ENCODE measurements at regions not wholly inside any gene's neighbourhood (a gene's known extent, or its start where the extent isn't known, plus 50 kb on each side); places are given as distances from the start of the nearest gene placed in this dataset.

- TF ChIP-seq SIN3A (IDR thresholded peaks at IDR 0.05; ENCODE audit: low read depth, low read length) (no peak), NFIC (IDR thresholded peaks at IDR 0.05; ENCODE audit: low read depth, low read length) (no peak), SUZ12 (IDR thresholded peaks at IDR 0.05; ENCODE audit: unreplicated experiment) (no peak), CREM (IDR thresholded peaks at IDR 0.05; ENCODE audit: low read depth) (no peak), ESRRA (IDR thresholded peaks at IDR 0.05; ENCODE audit: low read length) (no peak), LARP7 (IDR thresholded peaks at IDR 0.05) (no peak), PML (IDR thresholded peaks at IDR 0.05; ENCODE audit: low read length) (no peak), PAX5 (IDR thresholded peaks at IDR 0.05; ENCODE audit: borderline replicate concordance, low read depth, low read length) (no peak)
These were observed 512.1 kb upstream of the ITGA1 start (continued) for GRCh38 chr5:52275639-52276038.

- H3K9ac ChIP-seq (ENCODE audit: control insufficient read depth, insufficient read depth, low read length), result no peak overlapping the region
- H3K9me3 ChIP-seq (replicated peaks; ENCODE audit: control insufficient read depth, insufficient read depth, low read length), result no peaks in the 10 kb centered on the region
- H3K27ac ChIP-seq (ENCODE audit: control insufficient read depth, insufficient read depth), result no peak overlapping the region
- CTCF ChIA-PET, result no interaction called here
- intact Hi-C loops (cut with micrococcal nuclease; ENCODE audit: unreplicated experiment) (no loop called here), in situ Hi-C loops (cut with MboI) (no loop called here)
- H3K4me1 ChIP-seq (ENCODE audit: control insufficient read depth, insufficient read depth, low read length), result no peaks in the 10 kb centered on the region
- H3K27me3 ChIP-seq (replicated peaks in 1 of 2; ENCODE audit: control insufficient read depth in 2 of 2, insufficient read depth in 2 of 2, low read length in 1 of 2), result no peaks in the 10 kb centered on the region
- H3K4me2 ChIP-seq (ENCODE audit: control insufficient read depth, insufficient read depth), result no peak overlapping the region
- H4K20me1 ChIP-seq (ENCODE audit: control insufficient read depth, insufficient read depth), result no peaks in the 10 kb centered on the region
- no peak overlapping the region for H3K4me3 ChIP-seq
- H3K36me3 ChIP-seq (ENCODE audit: control insufficient read depth in 2 of 2, insufficient read depth in 2 of 2, low read length in 1 of 2), result no peaks in the 10 kb centered on the region
- RAD21 ChIA-PET (ENCODE audit: unreplicated experiment), result no interaction called here
- H2AFZ ChIP-seq (ENCODE audit: control insufficient read depth, low read depth, low read length), result no peak overlapping the region
- no TSS peak for BruUV-seq (replicated peaks)
- POLR2A ChIA-PET, result no interaction called here
- FAIRE-seq (no peak), ATAC-seq (no peak), DNase-seq (ENCODE audit: low read depth, low spot score) (no peak)
- SMC1A ChIA-PET (ENCODE audit: uncharacterized antibody, unreplicated experiment), result no interaction called here
- 32% methylated on average over 2 of the region's 2 CpGs for WGBS (ENCODE audit: insufficient coverage, insufficient replicate concordance, low lambda C conversion rate, missing lambda C conversion rate)
- no peaks in the 10 kb centered on the region for H3K79me2 ChIP-seq (ENCODE audit: control insufficient read depth, insufficient read depth, low read length)
- TF ChIP-seq BACH1 (IDR thresholded peaks at IDR 0.05; ENCODE audit: borderline replicate concordance) (no peak), ZNF207 (IDR thresholded peaks at IDR 0.05; ENCODE audit: borderline replicate concordance) (no peak), CEBPB (IDR thresholded peaks at IDR 0.05; ENCODE audit: borderline replicate concordance in 1 of 2, low read depth in 2 of 2, low read length in 2 of 2) (no peak), HDAC6 (IDR thresholded peaks at IDR 0.05; ENCODE audit: unreplicated experiment) (no peak), CHD2 (IDR thresholded peaks at IDR 0.05; ENCODE audit: borderline replicate concordance, low read depth, low read length) (no peak), CTCF (IDR thresholded peaks at IDR 0.05 in 2 of 3, conservative IDR thresholded peaks at IDR 0.05 in 1 of 3; ENCODE audit: control insufficient read depth in 2 of 3, extremely low read depth in 1 of 3, insufficient read depth in 1 of 3, low read depth in 3 of 3, low read length in 3 of 3) (no peak), HDAC2 (IDR thresholded peaks at IDR 0.05) (no peak), STAT3 (IDR thresholded peaks at IDR 0.05; ENCODE audit: low read depth, low read length) (no peak), ZNF687 (IDR thresholded peaks at IDR 0.05) (no peak), IKZF1 (conservative IDR thresholded peaks at IDR 0.05) (no peak), POLR2A (IDR thresholded peaks at IDR 0.05; ENCODE audit: low read depth, low read length) (no peak), ZNF217 (IDR thresholded peaks at IDR 0.05) (no peak), USF1 (IDR thresholded peaks at IDR 0.05; ENCODE audit: borderline replicate concordance, extremely low read length, insufficient read depth, low read depth, low read length) (no peak)
These were observed 510.6 kb upstream of the ITGA1 start for GRCh38 chr5:52277101-52277500.
